Fibroblast of the aortic adventitia (primary cell): ENCODE measurements at regions not wholly inside any gene's neighbourhood (a gene's known extent, or its start where the extent isn't known, plus 50 kb on each side); places are given as distances from the start of the nearest gene placed in this dataset. TPM values are rescaled to one million over a fixed set of nuclear protein-coding genes. Genes with fewer than 3 reads are reported as not detected.
"Not testable (repeated sequence)": the region's sequence is repeated elsewhere in the genome, so short reads cannot be mapped to it uniquely, and the experiment has no call there.

Experiments used
- DNase-seq: peaks from one replicate; pipeline ENCODE4 v3.0.0-alpha.2; 2010; ENCODE audit warnings: low read depth
- H3K4me3 ChIP-seq: 2 replicates; pipeline ENCODE4 v1.5.1; 2011; ENCODE audit warnings: low read depth, mild to moderate bottlenecking, control low read depth, low read length, moderate library complexity
- CTCF ChIP-seq: IDR thresholded peaks from 2 replicates; pipeline ENCODE4 v1.5.1; 2011; ENCODE audit warnings: mild to moderate bottlenecking, low read length, control low read depth, inconsistent platforms; ENCODE audit not compliant: insufficient read depth
- small RNA-seq: library from RNA; depleted of rRNA; stranded (forward); fragments of <200 nt; gene quantifications from one replicate; pipeline ENCODE3, GENCODE V24; 2012

GRCh38 chr9:33739398-33739797, 56.0 kb upstream of the PRSS3 start:
- no peak for TF ChIP-seq CTCF
- H3K4me3 ChIP-seq, result no peak overlapping the region
- no peak for DNase-seq

- DNase-seq, result no peak
- H3K4me3 ChIP-seq, result no peak overlapping the region
- no peak for TF ChIP-seq CTCF
Observed at GRCh38 chr9:33740075-33740474, 55.3 kb upstream of the PRSS3 start.

- not testable (repeated sequence) for H3K4me3 ChIP-seq
Observed at GRCh38 chr9:33740958-33741357, 54.4 kb upstream of the PRSS3 start.

GRCh38 chr9:33742051-33742450, 53.3 kb upstream of the PRSS3 start:
- no peak for DNase-seq
- no peak overlapping the region for H3K4me3 ChIP-seq
- TF ChIP-seq CTCF, result no peak

More at GRCh38 chr9:33740958-33741357, 54.4 kb upstream of the PRSS3 start:
- DNase-seq, result not testable (repeated sequence)

- TF ChIP-seq CTCF, result no peak
- DNase-seq, result no peak
- H3K4me3 ChIP-seq, result no peak overlapping the region
Observed at GRCh38 chr9:33742519-33742918, 52.8 kb upstream of the PRSS3 start.

Small RNAs in the stretch of these regions (small RNA-seq; reads per million reads assigned to genes)
- gene TRBV22OR9-2, result not detected
- gene TRBV26OR9-2, result not detected
